RWPE2 (cell line): ENCODE measurements at regions not wholly inside any gene's neighbourhood (a gene's known extent, or its start where the extent isn't known, plus 50 kb on each side); places are given as distances from the start of the nearest gene placed in this dataset.

ENCODE experiments used
- ATAC-seq: fragments of 200-7000 bp; cut with Tn5 transposase; 3 replicates; pipeline ENCODE4 v1.9.1; 2021; ENCODE audit warnings: low read depth
- DNase-seq: peaks from one replicate; pipeline ENCODE4 v3.0.0-alpha.2; 2020; ENCODE audit warnings: low spot score
- H3K27ac ChIP-seq: fragments of 450-650 bp; 2 replicates; pipeline ENCODE4 v1.5.1; 2017; ENCODE audit warnings: mild to moderate bottlenecking; ENCODE audit not compliant: poor library complexity, severe bottlenecking
- H3K27me3 ChIP-seq: fragments of 250-450 bp; sonication (Bioruptor Pico); 2 replicates; pipeline ENCODE4 v1.5.1; 2021; ENCODE audit warnings: mild to moderate bottlenecking, moderate library complexity; ENCODE audit not compliant: insufficient read depth, poor library complexity, severe bottlenecking
- H3K36me3 ChIP-seq: fragments of 250-450 bp; sonication (Bioruptor Pico); 2 replicates; pipeline ENCODE4 v1.5.1; 2020; ENCODE audit warnings: low read depth, mild to moderate bottlenecking, moderate library complexity
- H3K4me1 ChIP-seq: fragments of 250-450 bp; sonication (Bioruptor Pico); 2 replicates; pipeline ENCODE4 v1.5.1; 2021; ENCODE audit warnings: mild to moderate bottlenecking, moderate library complexity; ENCODE audit not compliant: insufficient read depth, poor library complexity, severe bottlenecking
- H3K4me3 ChIP-seq: fragments of 250-450 bp; sonication (Bioruptor Pico); 2 replicates; pipeline ENCODE4 v1.5.1; 2021; ENCODE audit warnings: mild to moderate bottlenecking, moderate library complexity; ENCODE audit not compliant: severe bottlenecking
- H3K9me3 ChIP-seq: fragments of 250-450 bp; sonication (Bioruptor Pico); 2 replicates; pipeline ENCODE4 v1.5.1; 2021; ENCODE audit warnings: mild to moderate bottlenecking, moderate library complexity; ENCODE audit not compliant: severe bottlenecking
- TF ChIP-seq, protein P1 (sequence below): fragments of 450-650 bp; IDR thresholded peaks from one replicate; pipeline ENCODE4 v1.5.1; 2017; ENCODE audit warnings: mild to moderate bottlenecking, moderate library complexity; ENCODE audit not compliant: poor library complexity, severe bottlenecking

DNA sequence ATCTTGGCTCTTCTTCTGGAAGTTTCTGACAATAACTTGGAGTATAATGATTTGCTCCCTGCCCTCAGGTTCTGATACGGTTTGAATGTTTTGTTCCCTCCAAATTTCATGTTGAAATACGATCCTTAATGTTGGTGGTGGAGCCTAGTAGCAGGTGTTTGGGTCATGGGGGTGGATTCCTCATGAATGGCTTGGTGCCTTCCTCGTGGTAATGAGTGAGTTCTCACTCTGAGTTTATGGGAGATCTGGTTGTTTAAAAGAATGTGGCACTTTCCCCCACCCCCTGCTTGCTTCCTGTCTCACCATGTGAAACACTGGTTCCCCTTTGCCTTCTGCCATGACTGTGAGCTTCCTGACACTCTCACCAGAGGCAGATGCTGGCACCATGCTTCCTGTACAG, 103.0 kb upstream of the OSMR start:
- H3K27ac ChIP-seq, result no peak overlapping the region
- H3K9me3 ChIP-seq, result peaks cover 9% of the 10 kb centered on the region
- H3K36me3 ChIP-seq, result no peaks in the 10 kb centered on the region
- no peak for ATAC-seq
- H3K4me3 ChIP-seq, result no peak overlapping the region
- TF ChIP-seq, protein P1, sequence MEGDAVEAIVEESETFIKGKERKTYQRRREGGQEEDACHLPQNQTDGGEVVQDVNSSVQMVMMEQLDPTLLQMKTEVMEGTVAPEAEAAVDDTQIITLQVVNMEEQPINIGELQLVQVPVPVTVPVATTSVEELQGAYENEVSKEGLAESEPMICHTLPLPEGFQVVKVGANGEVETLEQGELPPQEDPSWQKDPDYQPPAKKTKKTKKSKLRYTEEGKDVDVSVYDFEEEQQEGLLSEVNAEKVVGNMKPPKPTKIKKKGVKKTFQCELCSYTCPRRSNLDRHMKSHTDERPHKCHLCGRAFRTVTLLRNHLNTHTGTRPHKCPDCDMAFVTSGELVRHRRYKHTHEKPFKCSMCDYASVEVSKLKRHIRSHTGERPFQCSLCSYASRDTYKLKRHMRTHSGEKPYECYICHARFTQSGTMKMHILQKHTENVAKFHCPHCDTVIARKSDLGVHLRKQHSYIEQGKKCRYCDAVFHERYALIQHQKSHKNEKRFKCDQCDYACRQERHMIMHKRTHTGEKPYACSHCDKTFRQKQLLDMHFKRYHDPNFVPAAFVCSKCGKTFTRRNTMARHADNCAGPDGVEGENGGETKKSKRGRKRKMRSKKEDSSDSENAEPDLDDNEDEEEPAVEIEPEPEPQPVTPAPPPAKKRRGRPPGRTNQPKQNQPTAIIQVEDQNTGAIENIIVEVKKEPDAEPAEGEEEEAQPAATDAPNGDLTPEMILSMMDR, result no peak
- no peak for DNase-seq
- peaks cover 9% of the 10 kb centered on the region for H3K4me1 ChIP-seq
- no peaks in the 10 kb centered on the region for H3K27me3 ChIP-seq

DNA sequence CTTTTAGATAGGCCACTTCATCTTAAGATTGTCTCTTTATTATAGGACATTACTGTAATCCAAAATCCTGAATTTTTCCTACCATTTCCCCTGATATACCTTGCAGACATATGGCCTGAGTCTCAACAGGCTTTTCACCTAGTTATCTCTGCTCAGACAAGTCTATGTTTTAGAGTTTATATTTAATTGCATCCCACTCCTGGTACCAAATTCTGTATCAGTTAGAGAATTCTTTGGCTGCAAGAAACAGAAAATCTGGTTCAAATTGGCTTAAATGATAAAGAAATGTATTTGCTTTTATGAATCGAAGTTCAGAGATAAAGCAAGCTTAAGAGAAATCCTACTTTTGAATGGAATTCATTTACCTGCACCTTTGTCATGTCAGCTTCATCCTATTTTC, 102.2 kb upstream of the OSMR start:
- no peak for DNase-seq
- TF ChIP-seq, protein P1, result no peak
- no peak for ATAC-seq
- H3K9me3 ChIP-seq, result peaks cover 9% of the 10 kb centered on the region
- no peak overlapping the region for H3K27ac ChIP-seq
- no peaks in the 10 kb centered on the region for H3K27me3 ChIP-seq
- H3K36me3 ChIP-seq, result no peaks in the 10 kb centered on the region
- H3K4me3 ChIP-seq, result no peak overlapping the region
- H3K4me1 ChIP-seq, result peaks cover 8% of the 10 kb centered on the region

DNA sequence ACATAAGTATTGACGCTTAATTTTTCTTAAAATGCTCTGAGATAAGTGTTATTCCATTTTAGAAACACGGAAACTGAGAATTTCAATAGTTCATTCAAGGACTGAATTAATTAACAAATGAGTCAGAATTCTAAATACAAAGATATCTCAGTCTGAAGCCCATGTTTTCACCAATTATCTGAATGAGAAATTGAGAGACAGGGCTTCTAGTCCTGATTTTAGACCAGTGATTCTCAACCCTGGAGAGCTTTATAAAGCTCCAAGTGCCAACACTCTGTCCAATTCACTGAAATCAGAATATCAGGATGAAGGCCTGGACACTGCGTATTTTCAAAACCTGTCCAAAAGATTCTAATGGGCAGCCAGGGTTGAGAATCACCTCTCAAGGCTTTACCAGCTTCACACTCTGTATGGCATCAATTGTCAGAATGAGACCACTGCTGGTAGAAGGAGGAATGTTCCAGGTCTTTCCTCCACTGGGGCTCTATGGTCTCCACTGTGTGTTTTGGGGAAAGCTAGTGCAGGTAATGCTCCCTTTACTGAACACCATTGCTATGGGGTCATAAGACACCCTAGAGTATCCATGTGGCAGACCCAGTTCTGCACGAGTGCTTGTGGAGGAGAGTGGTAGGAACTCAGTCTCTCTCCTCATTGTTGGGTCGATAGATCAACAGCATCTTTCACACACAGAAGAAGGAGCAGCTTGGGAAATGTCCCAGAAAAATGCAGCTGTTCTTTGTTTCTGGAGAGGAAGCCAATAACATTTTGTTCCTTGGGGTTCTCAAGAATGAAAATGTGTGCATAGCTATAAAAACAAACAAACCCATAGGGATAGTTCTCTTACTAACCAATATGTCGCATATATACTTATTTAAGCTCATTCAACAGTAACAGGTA, 99.7 kb upstream of the OSMR start:
- peaks cover 9% of the 10 kb centered on the region for H3K9me3 ChIP-seq

DNA sequence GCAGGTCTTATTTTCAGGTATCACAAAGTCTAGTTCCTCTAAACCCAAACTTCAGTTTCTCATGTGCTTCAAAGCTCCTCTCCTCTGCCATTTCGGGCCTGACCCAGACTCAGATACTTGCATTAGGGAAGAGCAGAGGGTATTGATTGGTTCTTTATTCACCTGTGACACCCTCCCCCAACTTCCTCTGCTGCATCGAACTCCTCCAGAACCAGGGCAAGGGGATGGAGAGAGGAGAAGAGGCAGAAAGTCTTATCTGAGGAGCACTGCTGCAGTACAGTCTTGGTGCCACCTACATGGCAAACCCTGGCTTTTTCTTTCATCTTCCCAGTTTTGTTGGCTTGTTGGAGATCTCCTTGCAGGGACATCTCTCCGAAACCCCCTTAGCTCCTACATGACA, 96.0 kb upstream of the OSMR start:
- no peak for ATAC-seq
- TF ChIP-seq, protein P1, result no peak
- Histone ChIP-seq H3K4me1 (no peaks in the 10 kb centered on the region), H3K27ac (no peak overlapping the region), H3K36me3 (no peaks in the 10 kb centered on the region), H3K4me3 (no peak overlapping the region), H3K27me3 (no peaks in the 10 kb centered on the region), H3K9me3 (no peaks in the 10 kb centered on the region)
- DNase-seq, result no peak

More for the DNA sequence above, 99.7 kb upstream of the OSMR start:
- DNase-seq (no peak), ATAC-seq (no peak)
- Histone ChIP-seq H3K27ac (no peak overlapping the region), H3K36me3 (no peaks in the 10 kb centered on the region), H3K4me1 (no peaks in the 10 kb centered on the region), H3K4me3 (no peak overlapping the region), H3K27me3 (no peaks in the 10 kb centered on the region)
- TF ChIP-seq, protein P1, result no peak

DNA sequence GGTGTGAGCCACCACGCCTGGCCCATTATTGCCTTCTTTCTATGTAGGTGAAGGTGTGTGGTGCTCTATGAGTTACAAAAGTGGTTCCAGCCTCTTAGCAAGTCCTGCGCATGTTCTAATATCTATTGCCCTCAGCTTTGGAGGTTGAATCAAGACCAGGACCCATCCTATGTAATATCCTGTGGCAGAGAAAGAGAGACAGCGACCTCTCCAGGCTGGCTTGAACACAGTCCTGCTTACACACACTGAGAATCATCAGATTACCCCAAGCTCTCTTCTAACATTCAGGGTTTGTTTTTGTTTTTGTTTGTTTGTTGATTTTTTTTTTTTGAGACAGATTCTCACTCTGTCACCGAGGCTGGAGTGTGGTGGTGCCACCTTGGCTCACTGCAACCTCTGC, 94.7 kb upstream of the OSMR start:
- H3K36me3 ChIP-seq, result no peaks in the 10 kb centered on the region
- no peak for ATAC-seq
- H3K27me3 ChIP-seq, result no peaks in the 10 kb centered on the region
- H3K4me1 ChIP-seq, result no peaks in the 10 kb centered on the region
- TF ChIP-seq, protein P1, result no peak
- H3K9me3 ChIP-seq, result no peaks in the 10 kb centered on the region
- no peak overlapping the region for H3K27ac ChIP-seq
- DNase-seq, result no peak
- H3K4me3 ChIP-seq, result no peak overlapping the region
